GM21825 (cell line): ENCODE measurements at regions not wholly inside any gene's neighbourhood (a gene's known extent, or its start where the extent isn't known, plus 50 kb on each side); places are given as distances from the start of the nearest gene placed in this dataset.
"Not testable (repeated sequence)": the region's sequence is repeated elsewhere in the genome, so short reads cannot be mapped to it uniquely, and the experiment has no call there.

Experiments used
- ATAC-seq: cut with Tn5 transposase; IDR thresholded peaks from one replicate; pipeline ENCODE4 v1.9.1; 2021; ENCODE audit warnings: mild to moderate bottlenecking, moderate library complexity; ENCODE audit not compliant: unreplicated experiment

- ATAC-seq, result no peak
These were observed 504.3 kb upstream of the CNTN3 start for GRCh38 chr3:75118779-75119178.

DNA sequence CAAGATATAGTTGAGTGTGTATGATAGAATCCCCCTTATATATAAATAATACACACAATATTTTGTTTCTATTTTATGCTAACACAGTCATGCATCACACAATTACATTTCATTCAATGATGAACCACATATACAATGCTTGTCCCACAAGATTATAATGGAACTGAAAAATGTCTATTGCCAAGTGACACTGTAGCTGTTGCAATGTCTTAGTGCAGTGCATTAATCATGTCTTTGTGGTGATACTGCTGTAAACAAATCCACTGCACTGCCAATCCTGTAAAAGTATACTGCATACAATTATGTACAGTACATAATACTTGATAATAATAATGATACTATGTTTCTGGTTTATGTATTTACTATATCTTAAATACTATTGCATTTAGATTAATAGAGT is 512.1 kb upstream of the CNTN3 start:
- ATAC-seq, result no peak

DNA sequence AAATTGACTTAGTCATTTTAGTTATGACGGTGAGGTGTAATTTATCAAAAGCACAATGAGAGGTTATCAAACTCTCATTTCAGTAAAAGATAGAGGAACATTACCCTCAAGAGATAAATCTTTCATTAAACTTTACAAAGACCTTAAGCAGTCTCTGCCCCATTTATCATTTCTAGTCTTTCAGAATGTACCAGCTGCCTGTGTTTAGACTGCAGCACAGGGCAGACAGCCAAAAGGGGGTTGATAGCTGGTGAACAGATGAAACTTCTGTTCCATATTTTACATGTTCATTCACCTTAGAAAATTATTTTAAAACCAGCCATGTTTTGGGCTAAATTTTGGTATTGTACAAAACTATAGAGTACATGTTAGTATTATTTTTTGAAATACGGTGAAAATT is 514.6 kb upstream of the CNTN3 start:
- ATAC-seq, result no peak

DNA sequence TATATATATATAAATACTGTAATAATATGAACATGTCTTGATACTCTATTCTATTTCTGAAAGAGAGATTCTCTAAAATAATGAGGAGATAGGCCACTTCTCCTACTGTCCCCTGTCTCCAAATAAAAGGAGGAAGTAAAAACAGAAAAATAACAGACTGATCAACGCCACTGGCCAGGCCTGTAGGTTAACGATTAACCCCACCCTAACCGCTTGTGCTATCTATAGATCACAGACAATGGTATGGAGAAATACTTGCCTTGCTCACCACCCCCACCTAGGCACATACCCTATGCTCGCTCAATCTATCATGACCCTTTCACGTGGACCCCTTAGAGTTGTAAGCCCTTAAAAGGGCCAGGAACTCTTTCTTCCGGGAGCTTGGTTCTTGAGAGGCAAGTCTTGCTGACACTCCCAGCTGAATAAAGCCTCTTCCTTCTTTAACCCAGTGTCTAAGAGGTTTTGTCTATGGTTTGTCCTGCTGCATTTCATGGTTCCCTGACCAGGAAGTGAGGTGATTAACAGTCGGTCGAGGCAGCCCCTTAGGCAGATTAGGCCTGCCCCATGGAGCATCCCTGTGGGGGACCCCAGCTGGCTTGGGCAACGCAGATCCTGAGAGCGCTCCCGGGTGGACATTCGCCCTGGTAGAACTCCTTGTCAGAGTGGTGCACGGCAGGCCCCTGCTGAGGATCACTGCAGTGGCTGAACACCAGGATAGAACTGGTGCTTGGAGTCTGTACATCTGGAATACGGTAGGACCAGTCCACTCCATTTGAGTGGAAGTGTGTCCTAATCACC is 521.8 kb upstream of the CNTN3 start:
- no peak for ATAC-seq

DNA sequence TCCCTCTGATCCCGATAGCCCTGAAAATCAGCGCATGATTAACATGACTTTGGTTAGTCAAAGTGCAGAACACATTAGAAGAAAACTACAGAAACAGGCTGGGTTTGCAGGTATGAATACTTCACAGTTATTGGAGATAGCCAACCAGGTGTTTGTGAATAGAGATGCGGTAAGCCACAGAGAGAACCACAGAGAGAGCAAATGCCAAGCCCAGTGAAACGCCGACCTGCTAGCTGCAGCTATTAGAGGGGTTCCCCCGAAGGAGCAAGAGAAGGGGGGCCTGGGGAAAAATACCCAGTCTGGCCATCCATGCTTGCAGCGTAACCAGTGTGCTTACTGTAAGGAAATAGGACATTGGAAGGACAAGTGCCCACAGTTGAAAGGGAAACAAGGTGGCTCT is 523.9 kb upstream of the CNTN3 start:
- no peak for ATAC-seq

GRCh38 chr3:75140904-75141615 is 523.1 kb upstream of the FRG2C start:
- no peak for ATAC-seq

GRCh38 chr3:75144406-75144805 is 519.7 kb upstream of the FRG2C start:
- no peak for ATAC-seq

- ATAC-seq, result no peak
These were observed 492.4 kb upstream of the FRG2C start for GRCh38 chr3:75171630-75172230.

DNA sequence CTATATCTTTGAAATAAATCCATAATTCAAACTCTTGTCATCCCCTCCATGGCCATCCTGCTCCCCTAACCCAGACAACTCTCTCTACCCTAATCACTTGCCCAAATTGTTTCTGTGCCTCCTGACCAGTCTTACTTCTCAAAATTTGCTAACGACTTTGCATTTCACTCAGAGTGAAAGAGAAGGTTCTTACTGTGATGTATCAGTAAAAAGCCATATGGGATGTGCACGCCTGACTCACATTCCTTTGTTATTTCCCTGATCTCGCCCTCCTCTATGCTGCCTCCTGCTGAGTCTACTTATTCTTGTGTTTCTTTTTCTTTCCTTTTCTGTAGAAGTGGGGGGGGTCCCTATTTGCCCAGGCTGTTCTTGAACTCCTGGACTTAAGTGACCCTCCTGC is 487.2 kb upstream of the FRG2C start:
- no peak for ATAC-seq

DNA sequence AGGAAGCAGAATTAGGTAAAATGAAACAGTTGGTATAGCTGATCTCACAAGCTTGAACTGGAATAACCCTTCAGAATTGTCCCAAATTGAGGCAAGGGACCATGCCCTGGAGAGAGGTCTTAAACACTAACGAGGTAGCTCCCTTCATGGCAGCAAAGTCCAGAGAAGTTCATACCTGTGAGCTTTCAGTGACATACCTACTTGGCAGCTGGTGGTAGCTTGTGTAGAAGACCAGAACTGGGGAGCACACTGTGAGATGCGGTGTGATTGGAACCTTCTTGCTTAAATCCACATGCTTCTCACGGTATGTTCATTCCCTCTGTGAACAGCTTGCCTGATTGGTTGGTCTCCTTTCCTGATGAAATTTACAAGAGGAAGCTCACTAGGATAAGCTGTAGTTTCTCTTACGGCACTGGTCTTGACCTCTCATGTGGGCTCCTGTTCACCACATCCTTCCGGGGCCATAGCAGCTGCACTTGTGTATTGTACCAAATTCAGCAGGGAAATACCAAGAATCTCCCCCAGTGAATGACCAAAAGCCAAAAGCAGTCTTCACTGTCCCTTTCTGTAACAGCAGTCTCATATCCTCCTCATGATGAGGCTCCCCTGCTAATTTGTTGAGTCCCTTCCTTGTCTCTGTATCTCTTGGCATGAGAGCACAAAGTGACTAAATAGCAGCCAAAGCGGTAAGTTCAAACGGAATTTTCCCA is 483.7 kb upstream of the FRG2C start:
- ATAC-seq, result no peak

DNA sequence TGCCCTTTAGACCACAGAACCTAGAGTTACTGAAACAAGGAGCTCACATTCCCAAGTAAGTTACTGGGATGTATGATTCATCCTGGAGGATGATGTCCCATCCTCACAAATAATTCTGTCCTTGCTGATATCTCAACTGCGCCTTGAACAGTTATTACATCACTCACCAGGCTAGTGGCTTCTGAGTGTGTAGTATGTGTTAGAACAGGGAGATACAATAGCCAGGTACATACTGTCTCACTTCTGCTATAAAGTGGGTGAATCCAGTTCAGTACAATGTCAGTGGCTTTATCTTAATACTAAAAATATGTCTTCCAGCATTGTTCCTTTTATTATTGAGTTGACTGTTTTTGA is 483.2 kb upstream of the FRG2C start:
- ATAC-seq, result no peak

DNA sequence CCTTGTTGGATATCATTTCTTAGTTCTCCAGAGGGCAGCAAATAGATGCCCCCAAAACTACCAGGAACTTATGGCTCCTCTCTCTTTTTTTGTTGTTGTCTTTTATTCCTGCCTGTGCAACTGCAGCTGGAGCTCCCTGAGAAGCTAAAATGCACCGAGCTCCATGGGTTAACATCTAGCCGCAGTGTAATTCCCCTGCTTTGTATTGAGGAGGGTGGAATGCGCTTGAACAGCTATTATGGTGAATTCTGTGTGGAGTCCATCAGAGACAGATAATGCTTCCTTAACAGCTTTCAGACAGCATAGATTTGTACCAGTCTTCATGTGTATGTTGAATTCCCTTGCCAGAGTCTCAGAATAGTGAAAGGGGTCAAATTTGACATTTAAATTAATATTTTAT is 475.2 kb upstream of the FRG2C start:
- ATAC-seq, result no peak

DNA sequence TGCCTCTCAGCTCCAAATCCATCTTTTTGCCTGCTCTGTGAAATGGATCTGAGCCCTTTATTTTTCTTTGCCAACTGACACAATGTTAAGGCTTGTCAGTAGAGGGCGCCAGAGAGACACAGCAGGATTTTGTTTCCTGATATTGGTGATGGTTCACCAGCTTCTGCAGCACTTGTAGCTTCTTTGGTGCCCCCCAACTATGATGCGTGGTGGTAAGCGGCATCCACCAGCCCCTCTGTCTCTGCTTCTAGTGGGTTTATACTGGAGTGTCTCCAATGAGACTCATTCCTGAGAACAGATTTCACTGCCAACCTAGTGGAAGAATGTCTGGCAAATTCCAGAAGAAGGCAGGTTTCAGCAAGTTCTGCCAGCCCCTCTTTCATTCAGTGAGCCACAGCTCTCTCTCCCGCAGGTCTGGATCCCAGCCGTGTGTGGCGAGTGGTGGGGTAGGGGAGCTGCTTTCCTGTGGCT is 471.9 kb upstream of the FRG2C start:
- ATAC-seq, result no peak

DNA sequence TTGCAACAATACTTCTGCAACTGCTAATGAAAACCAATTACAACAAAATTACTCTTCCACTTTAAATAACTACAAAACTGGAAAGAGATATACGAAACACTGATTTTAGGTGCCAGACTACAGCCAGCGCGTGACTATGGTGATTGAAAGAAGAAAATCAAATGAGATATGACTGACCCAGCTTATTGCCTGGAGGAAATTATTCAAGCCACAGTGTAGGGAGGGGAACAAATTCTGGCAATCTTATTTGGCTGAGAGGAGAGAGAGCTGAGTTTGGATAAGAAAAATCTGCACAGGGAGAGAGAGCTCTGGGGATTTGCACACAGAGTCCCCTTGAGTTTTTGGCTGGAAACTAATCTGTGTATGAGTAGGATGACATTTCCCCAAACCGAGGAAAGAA is 470.3 kb upstream of the FRG2C start:
- no peak for ATAC-seq

- not testable (repeated sequence) for ATAC-seq
These were observed 449.8 kb upstream of the FRG2C start for GRCh38 chr3:75214332-75214731.

DNA sequence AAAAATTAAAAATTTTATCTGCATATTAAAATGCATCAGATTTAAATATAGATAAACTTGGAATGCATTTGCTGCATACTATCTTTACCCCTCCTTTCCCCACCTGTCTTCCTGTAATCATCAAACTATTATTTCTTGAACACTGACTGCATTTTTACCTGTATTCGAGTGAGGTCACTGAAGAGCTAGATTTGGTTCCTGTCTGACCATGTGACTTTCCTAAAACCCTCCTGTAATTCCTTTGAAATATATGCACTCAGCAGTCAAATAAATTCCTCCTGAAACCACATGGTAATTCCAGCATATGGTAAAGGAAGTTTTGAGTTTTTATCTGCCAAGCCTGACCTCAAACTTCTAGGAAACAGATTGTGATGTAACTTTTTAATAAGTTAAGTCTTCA is 445.6 kb upstream of the FRG2C start:
- no peak for ATAC-seq

GRCh38 chr3:75220932-75221331 is 443.2 kb upstream of the FRG2C start:
- ATAC-seq, result no peak

DNA sequence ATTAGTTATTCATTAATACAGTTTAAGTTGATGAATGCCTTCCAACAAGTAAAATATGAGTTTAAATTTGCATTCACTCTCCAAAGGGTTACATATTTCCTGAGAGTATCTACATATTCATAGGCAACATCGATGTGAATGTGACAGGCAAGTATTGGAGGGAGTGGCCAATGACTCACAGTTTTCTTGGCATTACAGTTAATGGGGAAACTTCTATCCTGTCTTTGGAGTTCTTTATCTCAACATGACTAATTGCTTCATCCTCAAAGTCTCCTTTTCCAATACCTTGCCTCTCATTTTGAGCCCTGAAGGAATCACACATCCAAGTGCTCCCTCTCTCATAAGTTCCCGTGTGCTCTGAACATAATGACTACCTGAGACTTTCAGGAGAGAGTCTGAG is 439.7 kb upstream of the FRG2C start:
- ATAC-seq, result no peak

GRCh38 chr3:75232216-75232615 is 431.9 kb upstream of the FRG2C start:
- ATAC-seq, result no peak

GRCh38 chr3:75235631-75236030 is 428.5 kb upstream of the FRG2C start:
- no peak for ATAC-seq

DNA sequence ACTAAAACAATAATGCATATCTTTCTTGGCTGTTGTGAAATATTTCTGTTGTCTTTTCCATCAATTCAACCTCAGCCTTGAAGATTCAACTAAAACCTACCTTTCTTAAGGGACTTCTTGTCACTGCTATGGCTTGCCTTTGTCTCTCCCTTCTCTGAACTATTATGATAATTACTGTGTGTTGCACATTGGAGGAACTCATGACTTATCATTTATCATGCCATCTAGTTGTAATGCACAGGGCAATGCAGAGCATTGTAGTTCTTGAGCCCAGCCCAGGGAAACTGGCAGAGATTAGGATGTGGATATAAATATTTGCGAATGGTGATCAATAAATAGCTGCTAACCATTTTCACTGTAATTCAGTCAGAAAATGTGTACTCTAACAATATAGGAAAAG is 427.1 kb upstream of the FRG2C start:
- no peak for ATAC-seq

- no peak for ATAC-seq
These were observed 426.7 kb upstream of the FRG2C start for GRCh38 chr3:75237477-75237876.
